ENCODE measurements at regions not wholly inside any gene's neighbourhood (a gene's known extent, or its start where the extent isn't known, plus 50 kb on each side); places are given as distances from the start of the nearest gene placed in this dataset.

- Histone ChIP-seq H3K79me2 (replicated peaks; ENCODE audit: insufficient read depth) (no peaks in the 10 kb centered on the region), H3F3A (replicated peaks; ENCODE audit: low read depth) (no peaks in the 10 kb centered on the region), H3K4me1 (ENCODE audit: insufficient read depth) (no peaks in the 10 kb centered on the region), H3K9me2 (ENCODE audit: insufficient read depth) (peaks cover 2% of the 10 kb centered on the region; the same call in 1 of the 2 replicates), H3K27ac (ENCODE audit: low read depth) (no peak overlapping the region), H3K4me3 (no peak overlapping the region), H3K4me2 (no peak overlapping the region), H2AFZ (peak overlapping the region; percentile 83; the same call in 1 of the 2 replicates), H4K20me1 (replicated peaks; ENCODE audit: insufficient read depth) (no peaks in the 10 kb centered on the region), H3K27me3 (ENCODE audit: insufficient read depth) (no peaks in the 10 kb centered on the region), H3K36me3 (ENCODE audit: insufficient read depth) (no peaks in the 10 kb centered on the region)
- Mint-ChIP-seq H3K27me3 (ENCODE audit: insufficient read depth, low read depth, poor library complexity) (peaks cover 2% of the 10 kb centered on the region), H3K27ac (no peak overlapping the region), H3K4me3 (no peak overlapping the region), H3K9me3 (no peaks in the 10 kb centered on the region), H3K4me1 (peaks cover 3% of the 10 kb centered on the region; the same call in 2 of the 3 replicates), H3K36me3 (ENCODE audit: low read depth) (no peaks in the 10 kb centered on the region)
- no peak for ATAC-seq
- TF ChIP-seq EZH2phosphoT487 (IDR thresholded peaks at IDR 0.05; ENCODE audit: unreplicated experiment) (no peak), POLR2AphosphoS5 (IDR thresholded peaks at IDR 0.05; ENCODE audit: low read depth) (no peak), ZNF114 (CRISPR knock-in tag; IDR thresholded peaks at IDR 0.05) (no peak), NANOG (IDR thresholded peaks at IDR 0.05; ENCODE audit: borderline replicate concordance) (no peak), EZH2 (IDR thresholded peaks at IDR 0.05; ENCODE audit: low read depth, unreplicated experiment) (no peak)
- TF ChIP-seq, protein P1, sequence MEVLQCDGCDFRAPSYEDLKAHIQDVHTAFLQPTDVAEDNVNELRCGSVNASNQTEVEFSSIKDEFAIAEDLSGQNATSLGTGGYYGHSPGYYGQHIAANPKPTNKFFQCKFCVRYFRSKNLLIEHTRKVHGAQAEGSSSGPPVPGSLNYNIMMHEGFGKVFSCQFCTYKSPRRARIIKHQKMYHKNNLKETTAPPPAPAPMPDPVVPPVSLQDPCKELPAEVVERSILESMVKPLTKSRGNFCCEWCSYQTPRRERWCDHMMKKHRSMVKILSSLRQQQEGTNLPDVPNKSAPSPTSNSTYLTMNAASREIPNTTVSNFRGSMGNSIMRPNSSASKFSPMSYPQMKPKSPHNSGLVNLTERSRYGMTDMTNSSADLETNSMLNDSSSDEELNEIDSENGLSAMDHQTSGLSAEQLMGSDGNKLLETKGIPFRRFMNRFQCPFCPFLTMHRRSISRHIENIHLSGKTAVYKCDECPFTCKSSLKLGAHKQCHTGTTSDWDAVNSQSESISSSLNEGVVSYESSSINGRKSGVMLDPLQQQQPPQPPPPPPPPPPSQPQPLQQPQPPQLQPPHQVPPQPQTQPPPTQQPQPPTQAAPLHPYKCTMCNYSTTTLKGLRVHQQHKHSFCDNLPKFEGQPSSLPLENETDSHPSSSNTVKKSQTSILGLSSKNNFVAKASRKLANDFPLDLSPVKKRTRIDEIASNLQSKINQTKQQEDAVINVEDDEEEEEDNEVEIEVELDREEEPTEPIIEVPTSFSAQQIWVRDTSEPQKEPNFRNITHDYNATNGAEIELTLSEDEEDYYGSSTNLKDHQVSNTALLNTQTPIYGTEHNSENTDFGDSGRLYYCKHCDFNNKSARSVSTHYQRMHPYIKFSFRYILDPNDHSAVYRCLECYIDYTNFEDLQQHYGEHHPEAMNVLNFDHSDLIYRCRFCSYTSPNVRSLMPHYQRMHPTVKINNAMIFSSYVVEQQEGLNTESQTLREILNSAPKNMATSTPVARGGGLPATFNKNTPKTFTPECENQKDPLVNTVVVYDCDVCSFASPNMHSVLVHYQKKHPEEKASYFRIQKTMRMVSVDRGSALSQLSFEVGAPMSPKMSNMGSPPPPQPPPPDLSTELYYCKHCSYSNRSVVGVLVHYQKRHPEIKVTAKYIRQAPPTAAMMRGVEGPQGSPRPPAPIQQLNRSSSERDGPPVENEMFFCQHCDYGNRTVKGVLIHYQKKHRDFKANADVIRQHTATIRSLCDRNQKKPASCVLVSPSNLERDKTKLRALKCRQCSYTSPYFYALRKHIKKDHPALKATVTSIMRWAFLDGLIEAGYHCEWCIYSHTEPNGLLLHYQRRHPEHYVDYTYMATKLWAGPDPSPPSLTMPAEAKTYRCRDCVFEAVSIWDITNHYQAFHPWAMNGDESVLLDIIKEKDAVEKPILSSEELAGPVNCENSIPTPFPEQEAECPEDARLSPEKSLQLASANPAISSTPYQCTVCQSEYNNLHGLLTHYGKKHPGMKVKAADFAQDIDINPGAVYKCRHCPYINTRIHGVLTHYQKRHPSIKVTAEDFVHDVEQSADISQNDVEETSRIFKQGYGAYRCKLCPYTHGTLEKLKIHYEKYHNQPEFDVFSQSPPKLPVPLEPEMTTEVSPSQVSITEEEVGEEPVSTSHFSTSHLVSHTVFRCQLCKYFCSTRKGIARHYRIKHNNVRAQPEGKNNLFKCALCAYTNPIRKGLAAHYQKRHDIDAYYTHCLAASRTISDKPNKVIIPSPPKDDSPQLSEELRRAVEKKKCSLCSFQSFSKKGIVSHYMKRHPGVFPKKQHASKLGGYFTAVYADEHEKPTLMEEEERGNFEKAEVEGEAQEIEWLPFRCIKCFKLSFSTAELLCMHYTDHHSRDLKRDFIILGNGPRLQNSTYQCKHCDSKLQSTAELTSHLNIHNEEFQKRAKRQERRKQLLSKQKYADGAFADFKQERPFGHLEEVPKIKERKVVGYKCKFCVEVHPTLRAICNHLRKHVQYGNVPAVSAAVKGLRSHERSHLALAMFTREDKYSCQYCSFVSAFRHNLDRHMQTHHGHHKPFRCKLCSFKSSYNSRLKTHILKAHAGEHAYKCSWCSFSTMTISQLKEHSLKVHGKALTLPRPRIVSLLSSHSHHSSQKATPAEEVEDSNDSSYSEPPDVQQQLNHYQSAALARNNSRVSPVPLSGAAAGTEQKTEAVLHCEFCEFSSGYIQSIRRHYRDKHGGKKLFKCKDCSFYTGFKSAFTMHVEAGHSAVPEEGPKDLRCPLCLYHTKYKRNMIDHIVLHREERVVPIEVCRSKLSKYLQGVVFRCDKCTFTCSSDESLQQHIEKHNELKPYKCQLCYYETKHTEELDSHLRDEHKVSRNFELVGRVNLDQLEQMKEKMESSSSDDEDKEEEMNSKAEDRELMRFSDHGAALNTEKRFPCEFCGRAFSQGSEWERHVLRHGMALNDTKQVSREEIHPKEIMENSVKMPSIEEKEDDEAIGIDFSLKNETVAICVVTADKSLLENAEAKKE (CRISPR knock-in tag; IDR thresholded peaks at IDR 0.05): no peak
- DNase-seq (ENCODE audit: low spot score): no peak
Observed at GRCh38 chr2:797993-798392, 120.8 kb upstream of the TMEM18 start.

DNA sequence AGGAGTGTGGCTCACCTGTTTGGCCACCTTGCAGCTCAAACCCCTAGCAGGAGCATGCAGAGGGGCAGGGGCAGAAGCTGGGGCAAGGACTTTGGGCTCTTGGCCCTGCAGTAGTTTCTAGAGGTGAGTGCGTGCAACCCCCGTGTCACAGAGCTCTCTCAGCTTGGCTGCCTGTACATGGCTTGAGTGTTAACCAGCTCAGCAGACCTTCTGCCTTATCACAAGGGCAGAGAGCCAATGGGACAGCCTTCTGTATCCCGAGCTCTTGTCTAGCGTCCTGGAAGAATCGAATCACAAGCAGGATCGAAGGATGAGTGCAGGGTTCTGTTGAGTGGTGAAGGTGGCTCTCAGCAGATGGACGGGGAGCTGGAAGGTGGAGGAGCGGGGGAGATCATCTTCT lies 120.3 kb upstream of the TMEM18 start:
- no peak for DNase-seq (ENCODE audit: low spot score)
- peaks cover 2% of the 10 kb centered on the region for H3K27me3 Mint-ChIP-seq (ENCODE audit: insufficient read depth, low read depth, poor library complexity)
- no peak overlapping the region for H3K27ac Mint-ChIP-seq
- H3F3A ChIP-seq (replicated peaks; ENCODE audit: low read depth): no peaks in the 10 kb centered on the region
- ATAC-seq: no peak
- H3K36me3 Mint-ChIP-seq (ENCODE audit: low read depth): no peaks in the 10 kb centered on the region
- H3K4me3 ChIP-seq: no peak overlapping the region
- H3K4me1 Mint-ChIP-seq: peaks cover 3% of the 10 kb centered on the region; the same call in 2 of the 3 replicates
- peak overlapping the region; percentile 83; the same call in 1 of the 2 replicates for H2AFZ ChIP-seq
- no peak overlapping the region for H3K27ac ChIP-seq (ENCODE audit: low read depth)
- no peak overlapping the region for H3K4me2 ChIP-seq
- no peaks in the 10 kb centered on the region for H4K20me1 ChIP-seq (replicated peaks; ENCODE audit: insufficient read depth)
- H3K36me3 ChIP-seq (ENCODE audit: insufficient read depth): no peaks in the 10 kb centered on the region
- H3K4me1 ChIP-seq (ENCODE audit: insufficient read depth): no peaks in the 10 kb centered on the region
- no peaks in the 10 kb centered on the region for H3K27me3 ChIP-seq (ENCODE audit: insufficient read depth)
- H3K9me2 ChIP-seq (ENCODE audit: insufficient read depth): peaks cover 3% of the 10 kb centered on the region; the same call in 1 of the 2 replicates
- no peaks in the 10 kb centered on the region for H3K79me2 ChIP-seq (replicated peaks; ENCODE audit: insufficient read depth)
- H3K4me3 Mint-ChIP-seq: no peak overlapping the region
- H3K9me3 Mint-ChIP-seq: no peaks in the 10 kb centered on the region
- TF ChIP-seq JUNB (IDR thresholded peaks at IDR 0.05; ENCODE audit: unreplicated experiment): no peak
- no peak for TF ChIP-seq CTCF (conservative IDR thresholded peaks at IDR 0.05; ENCODE audit: low read depth in 2 of 2)
- no peak for TF ChIP-seq EZH2phosphoT487 (IDR thresholded peaks at IDR 0.05; ENCODE audit: unreplicated experiment)
- TF ChIP-seq EZH2 (IDR thresholded peaks at IDR 0.05; ENCODE audit: low read depth, unreplicated experiment): no peak

Data from GM23338 (cell line).